ENCODE measurements at regions not wholly inside any gene's neighbourhood (a gene's known extent, or its start where the extent isn't known, plus 50 kb on each side); places are given as distances from the start of the nearest gene placed in this dataset.
"Not testable (repeated sequence)": the region's sequence is repeated elsewhere in the genome, so short reads cannot be mapped to it uniquely, and the experiment has no call there.

GRCh38 chr14:62501021-62501750, 544.1 kb downstream of the KCNH5 start:
- no peak for DNase-seq (ENCODE audit: low read depth in 4 of 4, low spot score in 1 of 4)

GRCh38 chr14:62505045-62505444, 540.2 kb downstream of the KCNH5 start:
- no peak for DNase-seq (ENCODE audit: low read depth in 4 of 4, low spot score in 1 of 4)

GRCh38 chr14:62521309-62521708, 523.9 kb downstream of the KCNH5 start:
- DNase-seq (ENCODE audit: low read depth in 4 of 4, low spot score in 1 of 4) = not testable (repeated sequence)

GRCh38 chr14:62528296-62528695, 517.0 kb downstream of the KCNH5 start:
- no peak for DNase-seq (ENCODE audit: low read depth in 4 of 4, low spot score in 1 of 4)

GRCh38 chr14:62532181-62532580, 513.1 kb downstream of the KCNH5 start:
- no peak for DNase-seq (ENCODE audit: low read depth in 4 of 4, low spot score in 1 of 4)

GRCh38 chr14:62546862-62547474, 498.3 kb downstream of the KCNH5 start:
- DNase-seq (ENCODE audit: low read depth in 4 of 4, low spot score in 1 of 4) = no peak

GRCh38 chr14:62557416-62557815, 487.8 kb downstream of the KCNH5 start:
- no peak for DNase-seq (ENCODE audit: low read depth in 4 of 4, low spot score in 1 of 4)

- no peak for DNase-seq (ENCODE audit: low read depth in 4 of 4, low spot score in 1 of 4)
Observed at GRCh38 chr14:62558451-62558850, 486.8 kb downstream of the KCNH5 start.

GRCh38 chr14:62585247-62585646, 460.0 kb downstream of the KCNH5 start:
- DNase-seq (ENCODE audit: low read depth in 4 of 4, low spot score in 1 of 4) = no peak

GRCh38 chr14:62592877-62593276, 452.4 kb downstream of the KCNH5 start:
- no peak for DNase-seq (ENCODE audit: low read depth in 4 of 4, low spot score in 1 of 4)

- no peak for DNase-seq (ENCODE audit: low read depth in 4 of 4, low spot score in 1 of 4)
Observed at GRCh38 chr14:62597143-62597542, 448.1 kb downstream of the KCNH5 start.

- DNase-seq (ENCODE audit: low read depth in 4 of 4, low spot score in 1 of 4) = no peak
Observed at GRCh38 chr14:62599616-62600385, 445.5 kb downstream of the KCNH5 start.

GRCh38 chr14:62602712-62603111, 442.5 kb downstream of the KCNH5 start:
- DNase-seq (ENCODE audit: low read depth in 4 of 4, low spot score in 1 of 4) = no peak

GRCh38 chr14:62604524-62604923, 440.7 kb downstream of the KCNH5 start:
- no peak for DNase-seq (ENCODE audit: low read depth in 4 of 4, low spot score in 1 of 4)

- no peak for DNase-seq (ENCODE audit: low read depth in 4 of 4, low spot score in 1 of 4)
Observed at GRCh38 chr14:62614122-62614521, 431.1 kb downstream of the KCNH5 start.

- DNase-seq (ENCODE audit: low read depth in 4 of 4, low spot score in 1 of 4) = no peak
Observed at GRCh38 chr14:62616668-62617067, 428.6 kb downstream of the KCNH5 start.

GRCh38 chr14:62626416-62626815, 418.8 kb downstream of the KCNH5 start:
- DNase-seq (ENCODE audit: low read depth in 4 of 4, low spot score in 1 of 4) = no peak

- DNase-seq (ENCODE audit: low read depth in 4 of 4, low spot score in 1 of 4) = no peak
Observed at GRCh38 chr14:62629176-62629725, 416.0 kb downstream of the KCNH5 start.

- no peak for DNase-seq (ENCODE audit: low read depth in 4 of 4, low spot score in 1 of 4)
Observed at GRCh38 chr14:62631176-62631575, 414.1 kb downstream of the KCNH5 start.

GRCh38 chr14:62632771-62633170, 412.5 kb downstream of the KCNH5 start:
- DNase-seq (ENCODE audit: low read depth in 4 of 4, low spot score in 1 of 4) = no peak

GRCh38 chr14:62645649-62646048, 399.6 kb downstream of the KCNH5 start:
- no peak for DNase-seq (ENCODE audit: low read depth in 4 of 4, low spot score in 1 of 4)
